CD1c-positive myeloid dendritic cell (primary cell): ENCODE measurements at regions not wholly inside any gene's neighbourhood (a gene's known extent, or its start where the extent isn't known, plus 50 kb on each side); places are given as distances from the start of the nearest gene placed in this dataset.
"Not testable (repeated sequence)": the region's sequence is repeated elsewhere in the genome, so short reads cannot be mapped to it uniquely, and the experiment has no call there.

Source experiments
- DNase-seq: peaks from one replicate; pipeline ENCODE4 v3.0.0-alpha.2; 2016; ENCODE audit errors: extremely low spot score

GRCh38 chr4:87716371-87717265 lies 66.5 kb downstream of the DMP1 start:
- DNase-seq = no peak

DNA sequence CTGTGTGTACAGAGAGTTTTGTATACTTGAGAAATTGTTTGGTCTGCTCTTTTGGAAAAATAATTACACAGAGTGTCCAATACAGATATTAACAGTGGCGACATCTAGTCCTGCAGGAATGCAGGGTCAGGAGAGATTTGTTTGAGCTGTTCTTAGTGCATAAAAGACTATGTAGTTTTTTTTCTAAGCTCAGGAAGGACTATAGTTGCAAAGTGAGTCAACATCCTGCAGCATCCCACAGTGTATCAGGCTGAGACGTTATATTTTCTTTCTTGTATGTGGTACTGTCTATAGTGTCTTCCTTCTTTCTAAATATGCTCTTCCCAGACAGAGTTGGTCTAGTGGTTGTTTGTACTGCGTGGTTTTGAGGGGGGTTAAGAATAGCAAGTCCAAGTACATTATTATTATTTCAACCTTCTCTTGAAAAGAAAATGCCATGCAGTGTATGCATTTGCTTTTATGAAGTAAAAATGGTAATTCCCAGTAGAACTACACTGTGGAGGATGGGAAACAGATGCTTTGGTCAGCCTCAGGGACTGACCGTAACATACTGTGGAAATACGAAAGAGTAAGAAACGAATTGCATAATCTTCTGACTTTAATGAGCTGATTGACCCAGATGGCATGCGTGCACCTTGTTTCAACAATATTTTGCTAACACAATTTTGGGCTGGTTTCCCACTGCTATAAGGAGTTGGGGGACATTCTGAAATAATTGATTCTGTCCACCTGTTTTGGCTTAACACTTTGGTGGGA lies 67.4 kb downstream of the DMP1 start:
- DNase-seq = no peak

DNA sequence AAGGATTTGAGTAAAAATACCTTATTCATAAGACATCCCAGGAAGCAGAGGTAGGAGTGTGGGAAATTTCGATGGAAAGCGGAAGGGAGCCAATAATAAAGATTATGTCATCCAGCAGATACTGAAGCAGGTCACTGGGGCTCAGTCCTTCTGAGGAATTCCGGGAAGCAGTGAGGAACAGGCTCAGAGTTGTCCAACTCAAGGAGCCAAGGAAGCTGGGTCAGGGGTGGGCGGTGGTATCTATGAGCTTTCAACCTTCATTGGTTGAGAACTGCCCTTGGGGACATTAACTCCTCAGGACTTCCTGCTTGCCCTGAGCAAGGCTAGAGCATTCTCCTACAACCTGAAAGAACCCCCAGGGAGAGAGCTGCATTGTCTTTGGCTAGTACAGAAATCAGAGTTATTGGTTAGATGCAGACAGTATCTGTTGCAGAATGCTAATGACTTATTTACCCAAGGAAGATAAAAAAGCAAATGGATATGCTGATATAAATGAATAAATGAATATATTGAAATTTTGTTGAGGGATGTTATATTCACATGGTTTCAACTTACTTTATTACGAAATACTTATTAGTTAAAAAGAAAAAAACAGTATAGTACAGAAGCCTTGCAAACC lies 68.2 kb downstream of the DMP1 start:
- DNase-seq = no peak

GRCh38 chr4:87720094-87720691 lies 70.1 kb downstream of the DMP1 start:
- DNase-seq = no peak

DNA sequence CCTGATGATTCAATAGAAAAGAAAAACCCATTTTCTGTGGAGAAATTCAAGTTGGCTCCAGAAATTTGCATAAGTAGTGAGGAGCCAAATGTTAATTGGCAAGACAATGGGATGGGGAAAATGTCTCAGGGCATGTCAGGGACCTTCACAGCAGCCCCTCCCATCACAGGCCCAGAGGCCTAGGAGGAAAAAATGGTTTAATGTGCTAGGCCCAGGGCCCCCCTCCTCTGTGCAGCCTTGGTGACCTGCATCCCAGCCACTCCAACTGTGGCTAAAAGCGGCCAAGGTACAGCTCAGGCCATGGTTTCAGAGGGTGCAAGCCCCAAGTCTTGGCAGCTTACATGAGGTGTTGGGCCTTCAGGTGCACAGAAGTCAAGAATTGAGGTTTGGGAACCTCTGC lies 74.1 kb upstream of the IBSP start:
- DNase-seq = not testable (repeated sequence)

DNA sequence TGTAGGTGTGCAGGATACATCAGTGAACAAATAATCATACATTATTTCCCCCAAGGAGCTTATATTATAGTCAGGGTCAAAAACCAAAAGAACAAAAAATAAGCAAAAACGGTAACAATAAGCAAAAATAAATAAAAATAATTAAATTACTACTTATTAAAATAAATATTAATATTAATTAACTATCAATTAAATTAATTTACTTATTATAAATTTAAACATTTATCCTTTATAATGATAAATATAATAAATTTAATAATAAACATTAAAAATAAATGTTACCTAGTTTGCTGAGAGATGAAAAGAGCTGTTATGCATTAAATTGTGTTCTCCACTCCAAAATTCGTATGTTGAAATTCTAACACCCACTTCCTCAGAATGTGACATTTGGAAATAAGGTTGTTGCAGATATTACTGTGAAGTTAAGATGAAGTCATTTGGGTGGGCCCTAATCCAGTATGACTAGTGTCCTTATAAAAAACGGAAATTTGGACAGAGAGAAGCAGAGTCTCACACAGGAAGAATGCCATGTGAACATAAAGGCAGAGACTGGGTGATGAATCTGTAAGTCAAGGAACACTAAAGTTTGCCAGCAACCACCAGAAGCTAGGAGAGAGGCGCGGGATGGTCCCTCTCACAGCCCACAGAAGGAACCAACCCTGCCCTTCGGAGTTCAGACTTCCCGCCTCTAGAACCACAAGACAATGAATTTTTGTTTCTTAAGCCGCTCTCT lies 67.2 kb upstream of the IBSP start:
- peak; percentile 84 for DNase-seq

GRCh38 chr4:87734084-87734483 lies 65.3 kb upstream of the IBSP start:
- DNase-seq = no peak

DNA sequence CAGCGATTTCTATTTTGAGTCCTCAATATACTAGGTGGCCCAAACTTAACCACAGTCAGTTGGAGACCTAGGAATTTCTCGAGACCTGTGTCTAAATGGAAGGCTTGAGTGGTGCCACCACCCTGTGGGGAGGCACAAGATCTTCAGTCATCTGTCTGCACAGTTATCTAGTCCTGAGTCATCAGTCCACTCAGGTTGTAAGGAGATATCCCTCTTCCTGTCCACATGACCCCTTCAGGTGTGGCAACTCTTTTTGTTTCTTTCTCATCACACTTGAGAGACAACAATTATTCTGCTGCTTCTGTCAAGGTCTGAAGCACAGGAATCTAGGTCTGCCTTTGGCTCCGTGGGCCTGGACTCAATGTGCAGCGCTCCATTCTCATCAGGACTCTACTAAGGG lies 64.4 kb upstream of the IBSP start:
- DNase-seq = no peak

DNA sequence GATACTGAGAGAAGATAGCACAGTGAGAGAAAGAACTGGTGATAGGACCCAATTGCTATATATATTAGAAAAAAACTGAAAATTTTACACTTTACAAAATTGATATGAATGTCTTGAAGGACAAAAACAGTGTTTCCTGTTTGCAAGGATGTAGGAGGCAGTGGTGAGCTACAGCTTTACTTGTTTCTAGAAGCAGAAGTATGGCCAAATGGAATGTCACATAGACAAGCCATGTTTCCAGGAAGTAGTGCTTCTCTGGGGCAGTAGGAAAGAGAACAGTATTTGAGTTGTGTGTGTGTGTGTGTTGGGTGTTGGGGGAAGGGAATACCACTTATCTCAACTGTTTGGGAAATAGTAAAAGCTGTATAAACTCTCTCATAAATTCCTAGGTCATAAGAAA lies 60.9 kb upstream of the IBSP start:
- DNase-seq = peak; percentile 43

DNA sequence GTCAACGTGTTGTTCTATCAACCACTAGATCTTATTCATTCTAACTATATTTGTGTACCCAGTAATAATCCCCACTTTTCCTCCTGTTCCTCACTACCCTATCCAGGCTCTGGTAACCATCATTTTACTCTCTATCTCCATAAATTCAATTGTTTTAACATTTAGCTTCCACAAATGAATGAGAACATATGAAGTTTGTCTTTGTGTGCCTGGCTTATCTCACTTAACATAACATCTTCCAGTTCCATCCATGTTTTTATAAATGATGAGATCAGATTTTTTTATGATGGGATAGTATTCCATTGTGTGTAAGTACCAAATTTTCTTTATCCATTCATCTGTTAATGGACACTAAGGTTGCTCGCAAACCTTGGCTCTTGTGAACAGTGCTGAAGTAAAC lies 59.9 kb upstream of the IBSP start:
- DNase-seq = no peak

DNA sequence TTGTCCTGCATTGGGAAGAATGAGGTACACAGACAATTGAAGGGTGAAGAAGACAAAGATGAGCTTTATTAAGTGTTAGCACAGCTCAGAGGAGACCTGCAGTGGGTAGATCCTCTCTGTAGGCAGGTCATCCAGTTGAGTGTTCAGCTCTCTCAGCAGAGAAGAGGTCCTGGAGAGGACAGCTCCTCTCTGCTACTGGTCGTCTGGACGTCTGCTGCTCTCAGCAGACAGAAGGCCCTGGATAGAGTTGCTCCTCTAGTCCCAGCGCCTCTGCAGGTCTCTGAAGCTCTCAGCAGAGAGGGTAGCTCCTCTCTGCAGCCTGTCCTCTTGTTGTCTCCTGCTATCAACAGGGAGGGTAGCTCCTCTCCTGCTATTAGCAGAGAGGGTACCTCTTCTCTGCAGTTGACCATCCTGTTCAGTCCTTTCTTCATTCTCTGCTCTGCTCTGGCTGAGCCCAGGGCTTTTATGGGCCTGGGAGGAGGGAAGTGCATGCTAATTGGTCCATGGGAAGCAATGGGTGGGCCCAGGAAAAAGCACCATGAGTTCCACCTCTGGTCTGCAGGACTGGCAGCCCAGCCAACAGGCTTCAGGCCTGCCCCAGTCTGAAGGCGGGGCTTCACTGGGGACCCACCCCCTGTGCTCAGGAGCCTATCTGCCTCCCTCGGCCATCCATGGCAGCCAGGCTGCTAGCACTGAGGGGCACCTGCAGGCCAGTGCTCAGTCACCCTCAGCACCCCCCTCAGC lies 54.1 kb upstream of the IBSP start:
- no peak for DNase-seq

DNA sequence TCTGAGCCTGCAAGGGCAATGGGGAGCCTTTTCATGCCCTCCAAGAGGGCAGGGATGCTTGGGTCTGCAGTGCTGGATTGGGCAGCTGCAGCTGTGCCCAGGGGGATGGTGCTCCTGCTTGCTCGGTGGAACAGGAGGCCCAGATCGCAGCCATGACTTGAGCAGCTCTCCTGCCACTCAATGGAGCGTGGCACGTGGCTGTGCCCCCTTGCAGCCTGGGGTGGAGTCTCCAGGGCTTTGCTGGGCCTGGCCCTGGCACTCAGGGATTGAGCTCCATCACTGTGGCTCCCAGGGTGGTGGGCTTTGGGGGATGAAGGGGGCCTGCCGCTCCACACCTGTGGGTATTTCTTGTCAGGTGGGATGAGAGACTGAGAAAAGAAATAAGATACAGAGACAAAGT lies 53.4 kb upstream of the IBSP start:
- no peak for DNase-seq
